Mesenchymal stem cell (in vitro differentiated cells and primary cell): ENCODE measurements at regions not wholly inside any gene's neighbourhood (a gene's known extent, or its start where the extent isn't known, plus 50 kb on each side); places are given as distances from the start of the nearest gene placed in this dataset.

Experiments used
- DNase-seq: peaks from one replicate; pipeline ENCODE4 v3.0.0-alpha.2; 2013
- H2AFZ ChIP-seq: one replicate; pipeline ENCODE4 v1.6.1; 2013; ENCODE audit warnings: low read depth, mild to moderate bottlenecking, control low read depth, inconsistent platforms, low read length, moderate library complexity
- H2AK5ac ChIP-seq: 2 replicates; pipeline ENCODE4 v1.6.1; 2013; ENCODE audit warnings: low read length, moderate library complexity, mild to moderate bottlenecking, inconsistent platforms; ENCODE audit not compliant: severe bottlenecking
- H2BK120ac ChIP-seq: one replicate; pipeline ENCODE4 v1.6.1; 2013; ENCODE audit warnings: low read depth, mild to moderate bottlenecking, inconsistent platforms, low read length, moderate library complexity
- H2BK12ac ChIP-seq, 2 experiments: one replicate each; pipeline ENCODE4 v1.6.1; 2013; ENCODE audit warnings: inconsistent platforms in 2 of 2, low read length in 2 of 2, mild to moderate bottlenecking in 2 of 2, moderate library complexity in 2 of 2, control low read depth in 1 of 2
- H2BK15ac ChIP-seq: one replicate; pipeline ENCODE4 v1.6.1; 2013; ENCODE audit warnings: mild to moderate bottlenecking, low read depth, inconsistent platforms; ENCODE audit not compliant: poor library complexity, severe bottlenecking
- H2BK5ac ChIP-seq: 2 replicates; pipeline ENCODE4 v1.6.1; 2013; ENCODE audit warnings: low read depth, mild to moderate bottlenecking, low read length, control low read depth, inconsistent platforms; ENCODE audit not compliant: poor library complexity, severe bottlenecking
- H3K14ac ChIP-seq, 2 experiments: one replicate each; pipeline ENCODE4 v1.6.1; 2013; ENCODE audit warnings: inconsistent platforms in 2 of 2, low read length in 2 of 2, control low read depth in 1 of 2, mild to moderate bottlenecking in 1 of 2, moderate library complexity in 1 of 2
- H3K18ac ChIP-seq, 2 experiments: one replicate each; pipeline ENCODE4 v1.6.1; 2013; ENCODE audit warnings: inconsistent platforms in 2 of 2, low read length in 2 of 2, control low read depth in 1 of 2, low read depth in 1 of 2, mild to moderate bottlenecking in 1 of 2
- H3K23ac ChIP-seq, 2 experiments: one replicate each; pipeline ENCODE4 v1.6.1; 2013; ENCODE audit warnings: inconsistent platforms in 2 of 2, low read length in 2 of 2, mild to moderate bottlenecking in 2 of 2, moderate library complexity in 2 of 2, control low read depth in 1 of 2
- H3K27ac ChIP-seq: 2 replicates; pipeline ENCODE4 v1.5.1; 2013; ENCODE audit warnings: mild to moderate bottlenecking, moderate library complexity, low read length, control low read depth, inconsistent platforms; ENCODE audit not compliant: poor library complexity, severe bottlenecking
- H3K27me3 ChIP-seq, 2 experiments: 2 replicates each; pipeline versions ENCODE4 v1.6.1 to v1.7.0; 2013; ENCODE audit warnings: low read length in 2 of 2, mild to moderate bottlenecking in 2 of 2, moderate library complexity in 2 of 2, control low read depth in 1 of 2, inconsistent platforms in 1 of 2; ENCODE audit not compliant: control insufficient read depth in 1 of 2, insufficient read depth in 1 of 2
- H3K36me3 ChIP-seq, 2 experiments: 2 replicates each; pipeline versions ENCODE4 v1.6.1 to v1.7.0; 2013; ENCODE audit warnings: low read length in 2 of 2, control low read depth in 1 of 2, inconsistent platforms in 1 of 2, low read depth in 1 of 2, mild to moderate bottlenecking in 1 of 2; ENCODE audit not compliant: insufficient read depth in 2 of 2, control insufficient read depth in 1 of 2
- H3K4ac ChIP-seq, 2 experiments: one replicate each; pipeline ENCODE4 v1.6.1; 2013; ENCODE audit warnings: inconsistent platforms in 2 of 2, low read length in 2 of 2, mild to moderate bottlenecking in 2 of 2, moderate library complexity in 2 of 2, control low read depth in 1 of 2, low read depth in 1 of 2
- H3K4me1 ChIP-seq: 2 replicates; pipeline ENCODE4 v1.6.1; 2013; ENCODE audit warnings: low read depth, low read length, control low read depth; ENCODE audit not compliant: control insufficient read depth, insufficient read depth
- H3K4me2 ChIP-seq: 2 replicates; pipeline ENCODE4 v1.6.1; 2013; ENCODE audit warnings: low read length, mild to moderate bottlenecking, inconsistent platforms; ENCODE audit not compliant: poor library complexity, severe bottlenecking
- H3K4me3 ChIP-seq, 2 experiments: 2 replicates each; pipeline versions ENCODE4 v1.5.1 to v1.7.0; 2013; ENCODE audit warnings: low read length in 2 of 2, mild to moderate bottlenecking in 2 of 2, control low read depth in 1 of 2, low read depth in 1 of 2; ENCODE audit not compliant: insufficient read depth in 1 of 2
- H3K79me1 ChIP-seq: replicated peaks from 2 replicates; pipeline ENCODE4 v1.6.1; 2013; ENCODE audit warnings: mild to moderate bottlenecking, control low read depth, low read length, inconsistent platforms; ENCODE audit not compliant: poor library complexity, severe bottlenecking
- H3K9ac ChIP-seq: 2 replicates; pipeline ENCODE4 v1.7.0; 2013; ENCODE audit warnings: mild to moderate bottlenecking, low read length, moderate library complexity
- H3K9me3 ChIP-seq: 2 replicates; pipeline ENCODE4 v1.7.0; 2013; ENCODE audit warnings: mild to moderate bottlenecking, low read length; ENCODE audit not compliant: control insufficient read depth
- H4K8ac ChIP-seq: one replicate; pipeline ENCODE4 v1.6.1; 2013; ENCODE audit warnings: inconsistent platforms, mild to moderate bottlenecking, low read length, moderate library complexity
- H4K91ac ChIP-seq: one replicate; pipeline ENCODE4 v1.6.1; 2013; ENCODE audit warnings: mild to moderate bottlenecking, low read length, inconsistent platforms
- WGBS: methylation state at CpG from one replicate; pipeline ENCODE4 v1.1.7; 2013; ENCODE audit warnings: mixed read lengths; 5-methylcytosine and 5-hydroxymethylcytosine counted together

DNA sequence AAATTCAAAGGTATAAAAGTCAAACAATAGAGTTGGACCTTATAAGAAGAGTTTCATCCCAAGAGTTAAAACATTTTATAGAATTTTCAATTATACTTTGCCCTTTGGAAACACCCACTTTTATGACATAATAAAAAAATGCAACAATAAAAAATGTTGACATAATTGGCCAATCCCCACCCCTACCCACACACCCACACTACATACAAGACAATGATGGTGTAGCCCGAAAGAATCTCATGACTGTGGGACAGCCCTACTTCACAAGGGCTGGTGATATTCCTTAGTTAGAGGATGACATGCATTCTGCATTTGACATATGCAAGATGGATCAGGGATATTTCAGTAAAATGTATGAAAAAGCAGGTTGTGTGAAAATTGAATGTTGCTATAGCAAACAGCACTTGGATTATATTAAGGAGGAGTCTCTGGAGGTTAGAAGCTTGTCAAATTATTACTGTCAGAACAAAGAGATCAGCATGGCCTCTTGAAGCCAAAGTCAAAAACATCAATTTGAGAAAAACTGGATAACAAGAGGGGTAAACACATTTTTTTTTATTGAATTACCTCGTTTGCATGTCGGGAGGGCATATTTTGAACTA is 133.0 kb upstream of the SAMSN1 start:
- no peak overlapping the region for H2BK12ac ChIP-seq
- H3K23ac ChIP-seq: no peak overlapping the region

DNA sequence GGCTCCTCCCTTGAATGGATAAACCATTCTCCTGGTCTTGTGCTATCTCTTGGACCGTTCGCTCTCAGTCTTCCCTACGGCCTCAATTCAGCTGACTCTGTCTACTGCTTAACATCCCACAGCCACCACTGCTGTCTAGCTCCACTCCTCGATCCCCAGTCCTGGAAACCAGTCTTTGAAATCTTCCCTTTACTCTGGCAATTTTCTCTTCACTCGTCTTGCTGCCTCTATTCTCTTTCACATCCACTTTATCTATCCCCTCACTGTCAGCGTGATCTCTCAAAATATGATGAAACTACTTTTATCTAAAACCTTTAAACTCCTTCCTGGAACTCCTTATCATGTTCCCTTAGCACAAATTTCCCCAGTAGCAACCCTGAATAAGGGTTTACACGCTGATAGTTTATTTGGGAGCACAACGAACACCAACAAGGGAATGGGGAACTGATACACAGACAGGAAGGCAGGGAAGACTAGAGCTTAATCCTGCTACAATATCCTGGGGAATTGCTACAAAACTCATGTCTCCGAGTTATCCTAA is 131.6 kb upstream of the SAMSN1 start:
- DNase-seq: no peak
- no peak overlapping the region for H4K8ac ChIP-seq
- no peaks in the 10 kb centered on the region for H3K9me3 ChIP-seq
- H2BK5ac ChIP-seq: no peak overlapping the region
- no peak overlapping the region for H3K4me3 ChIP-seq
- H3K79me1 ChIP-seq: no peaks in the 10 kb centered on the region
- H3K4ac ChIP-seq: no peak overlapping the region
- H3K36me3 ChIP-seq: no peaks in the 10 kb centered on the region
- H4K91ac ChIP-seq: no peak overlapping the region
- H3K4me1 ChIP-seq: no peaks in the 10 kb centered on the region
- 87% methylated on average over 9 of the region's 9 CpGs for WGBS
- no peak overlapping the region for H2AFZ ChIP-seq
- H2BK15ac ChIP-seq: no peak overlapping the region
- no peak overlapping the region for H2BK120ac ChIP-seq
- no peak overlapping the region for H3K9ac ChIP-seq
- no peak overlapping the region for H3K23ac ChIP-seq
- no peak overlapping the region for H3K27ac ChIP-seq
- no peak overlapping the region for H3K18ac ChIP-seq
- H2BK12ac ChIP-seq: no peak overlapping the region
- no peaks in the 10 kb centered on the region for H3K27me3 ChIP-seq
- H2AK5ac ChIP-seq: no peak overlapping the region
- no peak overlapping the region for H3K4me2 ChIP-seq
- H3K14ac ChIP-seq: no peak overlapping the region

More for the DNA sequence above, 133.0 kb upstream of the SAMSN1 start:
- no peak for DNase-seq
- Histone ChIP-seq H3K9me3 (no peaks in the 10 kb centered on the region), H3K4me2 (no peak overlapping the region), H2AFZ (no peak overlapping the region), H4K91ac (no peak overlapping the region), H3K27me3 (no peaks in the 10 kb centered on the region), H3K9ac (no peak overlapping the region), H3K27ac (no peak overlapping the region), H3K36me3 (no peaks in the 10 kb centered on the region), H3K4ac (no peak overlapping the region), H3K4me1 (no peaks in the 10 kb centered on the region), H2BK15ac (no peak overlapping the region), H3K18ac (no peak overlapping the region), H2AK5ac (no peak overlapping the region), H2BK5ac (no peak overlapping the region), H4K8ac (no peak overlapping the region), H3K79me1 (no peaks in the 10 kb centered on the region), H2BK120ac (no peak overlapping the region), H3K4me3 (no peak overlapping the region), H3K14ac (no peak overlapping the region)
- WGBS: 72% methylated on average over 3 of the region's 3 CpGs

DNA sequence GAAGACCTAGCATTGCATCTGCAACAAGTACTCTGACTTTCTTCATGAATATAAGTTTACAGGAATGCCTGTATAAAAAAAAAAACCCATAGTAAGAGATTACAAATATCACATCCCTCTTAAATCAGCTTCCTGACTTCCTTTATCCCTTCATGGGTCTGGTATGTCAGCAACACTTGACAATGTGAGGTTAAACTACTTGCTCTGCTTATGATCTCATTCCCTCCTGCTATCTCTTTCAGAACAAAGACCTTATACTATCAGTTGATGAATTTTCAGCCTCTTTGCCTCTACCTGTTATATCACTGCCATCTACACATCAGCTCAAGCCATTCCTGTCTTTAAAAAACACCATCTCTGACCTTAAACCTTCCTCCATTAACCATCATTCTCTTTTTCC is 130.9 kb upstream of the SAMSN1 start:
- no peak overlapping the region for H2BK5ac ChIP-seq
- no peak overlapping the region for H2AK5ac ChIP-seq
- no peaks in the 10 kb centered on the region for H3K79me1 ChIP-seq
- no peak overlapping the region for H3K4me2 ChIP-seq
- H3K27me3 ChIP-seq: no peaks in the 10 kb centered on the region
- no peaks in the 10 kb centered on the region for H3K4me1 ChIP-seq
- H3K4me3 ChIP-seq: no peak overlapping the region
- H3K36me3 ChIP-seq: no peaks in the 10 kb centered on the region
- no peaks in the 10 kb centered on the region for H3K9me3 ChIP-seq
- no peak overlapping the region for H2BK120ac ChIP-seq
- H4K91ac ChIP-seq: no peak overlapping the region
- H4K8ac ChIP-seq: no peak overlapping the region
- H2BK15ac ChIP-seq: no peak overlapping the region
- H3K23ac ChIP-seq: no peak overlapping the region
- H3K14ac ChIP-seq: no peak overlapping the region
- H2AFZ ChIP-seq: no peak overlapping the region
- no peak overlapping the region for H3K9ac ChIP-seq
- H2BK12ac ChIP-seq: no peak overlapping the region
- DNase-seq: no peak
- H3K4ac ChIP-seq: no peak overlapping the region
- H3K18ac ChIP-seq: no peak overlapping the region
- H3K27ac ChIP-seq: no peak overlapping the region

DNA sequence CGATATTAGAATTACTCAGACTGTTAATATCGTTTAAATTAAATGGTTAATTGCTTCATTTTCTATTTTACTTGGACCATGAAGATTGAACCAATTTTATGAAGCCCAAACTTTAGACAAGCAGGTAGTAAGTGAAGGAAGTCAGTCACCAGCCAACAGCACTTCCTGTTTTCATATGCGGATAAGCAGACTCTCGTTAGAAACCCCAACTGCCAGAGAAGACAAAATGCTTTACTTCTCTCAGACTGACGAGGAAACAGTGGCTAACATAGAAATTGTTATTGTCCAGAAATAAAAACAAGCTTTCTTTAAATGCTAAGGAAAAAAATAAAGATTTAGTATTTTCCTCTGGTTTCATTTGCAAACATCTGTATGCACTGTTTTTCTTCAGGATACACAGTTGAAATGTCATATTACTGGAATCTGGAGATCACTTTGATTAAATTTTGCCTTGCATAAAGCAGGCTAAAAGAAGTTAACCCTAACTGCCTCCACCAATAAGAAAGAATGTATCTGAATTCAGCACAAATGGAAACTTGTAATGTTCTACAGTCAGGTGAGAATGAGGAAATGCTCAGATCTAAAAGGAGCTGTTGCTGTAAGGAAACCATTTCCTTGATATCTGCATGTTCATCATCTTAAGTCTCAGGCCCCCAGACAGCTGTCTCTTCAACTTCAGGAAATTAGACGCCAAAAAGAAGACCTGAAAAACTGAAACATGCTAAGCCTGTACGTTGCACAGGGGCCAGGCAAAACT is 129.8 kb upstream of the SAMSN1 start:
- no peaks in the 10 kb centered on the region for H3K36me3 ChIP-seq
- no peak overlapping the region for H2AFZ ChIP-seq
- no peak overlapping the region for H3K4me2 ChIP-seq
- no peak overlapping the region for H3K4me3 ChIP-seq
- no peak overlapping the region for H4K8ac ChIP-seq
- no peaks in the 10 kb centered on the region for H3K27me3 ChIP-seq
- H3K4ac ChIP-seq: no peak overlapping the region
- no peaks in the 10 kb centered on the region for H3K79me1 ChIP-seq
- H3K9me3 ChIP-seq: no peaks in the 10 kb centered on the region
- no peak overlapping the region for H2BK5ac ChIP-seq
- no peak overlapping the region for H2AK5ac ChIP-seq
- no peak overlapping the region for H2BK120ac ChIP-seq
- H4K91ac ChIP-seq: no peak overlapping the region
- H3K4me1 ChIP-seq: no peaks in the 10 kb centered on the region
- no peak for DNase-seq
- H3K18ac ChIP-seq: no peak overlapping the region
- 55% methylated on average over 3 of the region's 7 CpGs for WGBS
- H3K23ac ChIP-seq: no peak overlapping the region
- H3K14ac ChIP-seq: no peak overlapping the region
- no peak overlapping the region for H3K27ac ChIP-seq
- no peak overlapping the region for H3K9ac ChIP-seq
- H2BK15ac ChIP-seq: no peak overlapping the region
- H2BK12ac ChIP-seq: no peak overlapping the region
